ENCODE measurements at regions not wholly inside any gene's neighbourhood (a gene's known extent, or its start where the extent isn't known, plus 50 kb on each side); places are given as distances from the start of the nearest gene placed in this dataset.
"Not testable (repeated sequence)": the region's sequence is repeated elsewhere in the genome, so short reads cannot be mapped to it uniquely, and the experiment has no call there.

- DNase-seq: no peak
These were observed 1962.1 kb downstream of the PCDH9 start for GRCh38 chr13:65268009-65268408.

- DNase-seq: no peak
These were observed 1964.1 kb downstream of the PCDH9 start for GRCh38 chr13:65265988-65266387.

GRCh38 chr13:65264066-65264465, 1966.1 kb downstream of the PCDH9 start:
- no peak for DNase-seq

- DNase-seq: no peak
These were observed 1968.9 kb downstream of the PCDH9 start for GRCh38 chr13:65260946-65261891.

- no peak for DNase-seq
These were observed 1989.4 kb downstream of the PCDH9 start for GRCh38 chr13:65240773-65241172.

GRCh38 chr13:65236841-65237418, 1993.2 kb downstream of the PCDH9 start:
- no peak for DNase-seq

- DNase-seq: no peak
These were observed 2012.6 kb downstream of the PCDH9 start for GRCh38 chr13:65217471-65217995.

GRCh38 chr13:65202845-65203244, 2027.3 kb downstream of the PCDH9 start:
- DNase-seq: not testable (repeated sequence)

GRCh38 chr13:65188721-65189120, 2041.4 kb downstream of the PCDH9 start:
- no peak for DNase-seq

GRCh38 chr13:65168026-65168425, 2062.1 kb downstream of the PCDH9 start:
- DNase-seq: no peak

GRCh38 chr13:65166675-65167074, 2063.5 kb downstream of the PCDH9 start:
- DNase-seq: no peak

GRCh38 chr13:65159803-65160202, 2070.3 kb downstream of the PCDH9 start:
- no peak for DNase-seq

- DNase-seq: no peak
These were observed 2074.3 kb downstream of the PCDH9 start for GRCh38 chr13:65155861-65156260.

- DNase-seq: no peak
These were observed 2075.3 kb downstream of the PCDH9 start for GRCh38 chr13:65154661-65155447.

- no peak for DNase-seq
These were observed 2080.4 kb downstream of the PCDH9 start for GRCh38 chr13:65149687-65150086.

GRCh38 chr13:65143920-65144319, 2086.2 kb downstream of the PCDH9 start:
- no peak for DNase-seq

- DNase-seq: no peak
These were observed 2097.0 kb downstream of the PCDH9 start for GRCh38 chr13:65133094-65133493.

GRCh38 chr13:65125236-65125635, 2104.9 kb downstream of the PCDH9 start:
- DNase-seq: no peak

GRCh38 chr13:65112531-65112941, 2117.6 kb downstream of the PCDH9 start:
- no peak for DNase-seq

GRCh38 chr13:65112123-65112522, 2118.0 kb downstream of the PCDH9 start:
- no peak for DNase-seq

GRCh38 chr13:65111223-65111622, 2118.9 kb downstream of the PCDH9 start:
- DNase-seq: no peak

GRCh38 chr13:65104436-65104835, 2125.7 kb downstream of the PCDH9 start:
- not testable (repeated sequence) for DNase-seq

- no peak for DNase-seq
These were observed 2126.8 kb downstream of the PCDH9 start for GRCh38 chr13:65103351-65103750.
